HG02571 (cell line): ENCODE measurements at regions not wholly inside any gene's neighbourhood (a gene's known extent, or its start where the extent isn't known, plus 50 kb on each side); places are given as distances from the start of the nearest gene placed in this dataset.

Experiments used
- ATAC-seq: cut with Tn5 transposase; IDR thresholded peaks from one replicate; pipeline ENCODE4 v1.9.1; 2021; ENCODE audit warnings: mild to moderate bottlenecking, moderate library complexity; ENCODE audit not compliant: unreplicated experiment

GRCh38 chr1:4113897-4114296 lies 213.8 kb upstream of the C1orf174 start:
- no peak for ATAC-seq

- ATAC-seq = no peak
Measured at GRCh38 chr1:4115191-4115900, 215.3 kb upstream of the C1orf174 start.

GRCh38 chr1:4117196-4117595 lies 217.1 kb upstream of the C1orf174 start:
- no peak for ATAC-seq

- no peak for ATAC-seq
Measured at GRCh38 chr1:4118746-4119515, 218.9 kb upstream of the C1orf174 start.

GRCh38 chr1:4119516-4120220 lies 219.6 kb upstream of the C1orf174 start:
- no peak for ATAC-seq

GRCh38 chr1:4120557-4121292 lies 220.7 kb upstream of the C1orf174 start:
- no peak for ATAC-seq

- ATAC-seq = no peak
Measured at GRCh38 chr1:4121293-4121684, 221.2 kb upstream of the C1orf174 start.

GRCh38 chr1:4121834-4122512 lies 221.9 kb upstream of the C1orf174 start:
- ATAC-seq = no peak

GRCh38 chr1:4122513-4123160 lies 222.6 kb upstream of the C1orf174 start:
- ATAC-seq = no peak

- no peak for ATAC-seq
Measured at GRCh38 chr1:4124631-4125145, 224.6 kb upstream of the C1orf174 start.

- ATAC-seq = no peak
Measured at GRCh38 chr1:4126251-4126650, 226.2 kb upstream of the C1orf174 start.

GRCh38 chr1:4126731-4127591 lies 226.9 kb upstream of the C1orf174 start:
- no peak for ATAC-seq

- ATAC-seq = no peak
Measured at GRCh38 chr1:4127592-4128140, 227.6 kb upstream of the C1orf174 start.

- no peak for ATAC-seq
Measured at GRCh38 chr1:4128616-4129015, 228.5 kb upstream of the C1orf174 start.

- no peak for ATAC-seq
Measured at GRCh38 chr1:4129693-4130092, 229.6 kb upstream of the C1orf174 start.

GRCh38 chr1:4130096-4130495 lies 230.0 kb upstream of the C1orf174 start:
- ATAC-seq = no peak

GRCh38 chr1:4131734-4132133 lies 231.7 kb upstream of the C1orf174 start:
- no peak for ATAC-seq
